Parathyroid adenoma (tissue), 2 donors: ENCODE measurements at regions not wholly inside any gene's neighbourhood (a gene's known extent, or its start where the extent isn't known, plus 50 kb on each side); places are given as distances from the start of the nearest gene placed in this dataset.

Experiments used
- H2AFZ ChIP-seq: fragments of 300-600 bp; sonication (generic); one replicate; pipeline ENCODE4 v1.7.0; 2017; ENCODE audit warnings: antibody characterized with exemption, mild to moderate bottlenecking
- H3K27ac ChIP-seq: fragments of 300-600 bp; sonication (generic); one replicate; pipeline ENCODE4 v1.7.0; 2017
- H3K27me3 ChIP-seq: fragments of 300-600 bp; sonication (generic); one replicate; pipeline ENCODE4 v1.7.0; 2017; ENCODE audit warnings: low read length; ENCODE audit not compliant: control insufficient read depth, insufficient read depth
- H3K36me3 ChIP-seq: fragments of 300-600 bp; sonication (generic); one replicate; pipeline ENCODE4 v1.7.0; 2017; ENCODE audit warnings: low read length; ENCODE audit not compliant: control insufficient read depth, insufficient read depth
- H3K4me1 ChIP-seq: fragments of 300-600 bp; sonication (generic); one replicate; pipeline ENCODE4 v1.7.0; 2017; ENCODE audit warnings: control low read depth
- H3K4me2 ChIP-seq: fragments of 300-600 bp; sonication (generic); one replicate; pipeline ENCODE4 v1.7.0; 2017; ENCODE audit warnings: low read length
- H3K4me3 ChIP-seq: fragments of 300-600 bp; sonication (generic); one replicate; pipeline ENCODE4 v1.7.0; 2017; ENCODE audit warnings: low read depth, low read length
- H3K79me2 ChIP-seq: fragments of 300-600 bp; sonication (generic); one replicate; pipeline ENCODE4 v1.7.0; 2017; ENCODE audit warnings: control low read depth
- H3K9ac ChIP-seq: fragments of 300-600 bp; sonication (generic); one replicate; pipeline ENCODE4 v1.7.0; 2017; ENCODE audit warnings: mild to moderate bottlenecking
- H3K9me3 ChIP-seq: fragments of 300-600 bp; sonication (generic); one replicate; pipeline ENCODE4 v1.7.0; 2017; ENCODE audit warnings: low read length; ENCODE audit not compliant: control insufficient read depth
- TF ChIP-seq, protein P1 (sequence below): fragments of 300-600 bp; sonication (generic); IDR thresholded peaks from one replicate; pipeline ENCODE4 v1.7.0; 2017; ENCODE audit warnings: antibody characterized with exemption, mild to moderate bottlenecking
- donor health status: primary hyperparathyroidism.

DNA sequence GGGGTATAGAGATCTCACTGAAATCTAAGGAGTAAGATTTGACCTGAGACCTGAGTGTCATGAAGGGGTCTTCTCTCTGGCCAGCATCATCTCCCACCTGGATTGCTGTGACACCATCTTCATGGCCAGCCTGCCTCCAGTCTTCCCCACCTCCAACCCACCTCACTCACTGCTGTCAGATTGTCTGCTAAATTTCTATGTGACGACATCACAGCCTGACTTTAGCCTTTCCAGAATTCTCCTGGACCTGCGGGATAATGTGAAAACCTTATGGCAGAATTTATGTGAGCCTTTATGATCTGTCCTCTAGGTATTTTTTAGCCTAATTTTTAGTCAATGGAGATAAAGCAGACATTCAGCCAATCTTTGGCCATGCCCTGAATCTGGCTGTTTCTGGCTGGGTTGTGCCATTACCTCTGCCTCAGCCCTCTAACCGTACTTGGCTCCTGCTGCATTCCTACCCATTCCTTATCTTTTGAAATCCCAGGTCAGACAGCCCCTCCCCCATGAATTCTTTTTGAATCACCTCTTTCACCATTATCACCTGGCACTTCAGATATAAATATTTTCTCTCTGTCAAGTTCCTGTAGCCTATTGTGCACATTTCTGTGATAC is 66.4 kb upstream of the MMADHC start:
- no peaks in the 10 kb centered on the region for H3K9me3 ChIP-seq
- no peaks in the 10 kb centered on the region for H3K79me2 ChIP-seq
- no peaks in the 10 kb centered on the region for H3K4me1 ChIP-seq
- TF ChIP-seq, protein P1, sequence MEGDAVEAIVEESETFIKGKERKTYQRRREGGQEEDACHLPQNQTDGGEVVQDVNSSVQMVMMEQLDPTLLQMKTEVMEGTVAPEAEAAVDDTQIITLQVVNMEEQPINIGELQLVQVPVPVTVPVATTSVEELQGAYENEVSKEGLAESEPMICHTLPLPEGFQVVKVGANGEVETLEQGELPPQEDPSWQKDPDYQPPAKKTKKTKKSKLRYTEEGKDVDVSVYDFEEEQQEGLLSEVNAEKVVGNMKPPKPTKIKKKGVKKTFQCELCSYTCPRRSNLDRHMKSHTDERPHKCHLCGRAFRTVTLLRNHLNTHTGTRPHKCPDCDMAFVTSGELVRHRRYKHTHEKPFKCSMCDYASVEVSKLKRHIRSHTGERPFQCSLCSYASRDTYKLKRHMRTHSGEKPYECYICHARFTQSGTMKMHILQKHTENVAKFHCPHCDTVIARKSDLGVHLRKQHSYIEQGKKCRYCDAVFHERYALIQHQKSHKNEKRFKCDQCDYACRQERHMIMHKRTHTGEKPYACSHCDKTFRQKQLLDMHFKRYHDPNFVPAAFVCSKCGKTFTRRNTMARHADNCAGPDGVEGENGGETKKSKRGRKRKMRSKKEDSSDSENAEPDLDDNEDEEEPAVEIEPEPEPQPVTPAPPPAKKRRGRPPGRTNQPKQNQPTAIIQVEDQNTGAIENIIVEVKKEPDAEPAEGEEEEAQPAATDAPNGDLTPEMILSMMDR = no peak
- no peaks in the 10 kb centered on the region for H3K36me3 ChIP-seq
- no peak overlapping the region for H3K4me2 ChIP-seq
- no peak overlapping the region for H3K9ac ChIP-seq
- no peak overlapping the region for H3K4me3 ChIP-seq
- H3K27ac ChIP-seq = no peak overlapping the region
- no peaks in the 10 kb centered on the region for H3K27me3 ChIP-seq
- no peak overlapping the region for H2AFZ ChIP-seq

DNA sequence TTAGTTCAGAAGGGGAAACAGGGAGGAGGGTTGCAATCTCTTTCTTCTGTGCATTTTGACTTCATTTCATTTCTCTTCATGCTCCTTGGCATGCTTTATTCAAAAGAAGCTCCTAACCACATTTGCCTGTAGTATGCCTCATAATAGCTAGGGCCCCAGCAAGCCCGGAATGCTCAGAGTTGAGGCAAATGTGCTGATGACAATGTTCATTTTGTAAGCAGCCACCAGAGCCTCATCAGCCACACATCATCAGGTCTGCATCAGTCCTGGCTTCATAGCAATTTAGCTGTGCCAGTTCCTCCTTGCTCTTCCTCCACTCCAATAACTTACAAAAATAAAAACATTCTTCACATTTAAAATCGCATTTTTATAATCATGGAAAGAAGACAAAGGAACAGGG is 65.4 kb upstream of the MMADHC start:
- Histone ChIP-seq H3K4me3 (no peak overlapping the region), H3K36me3 (no peaks in the 10 kb centered on the region), H3K4me1 (no peaks in the 10 kb centered on the region), H3K27ac (no peak overlapping the region), H3K9me3 (no peaks in the 10 kb centered on the region), H3K4me2 (no peak overlapping the region), H3K79me2 (no peaks in the 10 kb centered on the region), H3K9ac (no peak overlapping the region), H3K27me3 (no peaks in the 10 kb centered on the region), H2AFZ (no peak overlapping the region)
- TF ChIP-seq, protein P1 = no peak

DNA sequence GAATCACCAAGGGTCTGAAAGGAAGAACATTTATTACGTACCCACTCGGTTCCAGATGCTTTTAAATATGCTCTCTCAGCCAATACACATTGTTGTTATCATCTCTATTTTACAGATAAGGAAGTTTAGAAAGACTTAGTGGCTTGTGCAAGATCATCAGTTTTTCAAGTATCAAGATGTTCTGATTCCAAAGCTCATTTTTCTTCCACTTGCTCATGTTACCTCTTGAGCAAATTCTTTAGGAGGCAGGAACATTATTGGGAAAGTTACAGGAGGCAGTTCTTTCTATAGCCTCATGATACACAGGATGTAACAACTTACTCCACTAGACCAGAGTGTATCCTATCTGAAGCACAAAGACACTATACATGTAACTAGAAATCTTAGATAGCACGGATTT is 65.0 kb upstream of the MMADHC start:
- H3K36me3 ChIP-seq = no peaks in the 10 kb centered on the region
- H3K4me2 ChIP-seq = no peak overlapping the region
- no peak overlapping the region for H2AFZ ChIP-seq
- no peaks in the 10 kb centered on the region for H3K4me1 ChIP-seq
- no peak overlapping the region for H3K27ac ChIP-seq
- H3K9ac ChIP-seq = no peak overlapping the region
- TF ChIP-seq, protein P1 = no peak
- no peaks in the 10 kb centered on the region for H3K79me2 ChIP-seq
- H3K4me3 ChIP-seq = no peak overlapping the region
- no peaks in the 10 kb centered on the region for H3K9me3 ChIP-seq
- H3K27me3 ChIP-seq = no peaks in the 10 kb centered on the region

DNA sequence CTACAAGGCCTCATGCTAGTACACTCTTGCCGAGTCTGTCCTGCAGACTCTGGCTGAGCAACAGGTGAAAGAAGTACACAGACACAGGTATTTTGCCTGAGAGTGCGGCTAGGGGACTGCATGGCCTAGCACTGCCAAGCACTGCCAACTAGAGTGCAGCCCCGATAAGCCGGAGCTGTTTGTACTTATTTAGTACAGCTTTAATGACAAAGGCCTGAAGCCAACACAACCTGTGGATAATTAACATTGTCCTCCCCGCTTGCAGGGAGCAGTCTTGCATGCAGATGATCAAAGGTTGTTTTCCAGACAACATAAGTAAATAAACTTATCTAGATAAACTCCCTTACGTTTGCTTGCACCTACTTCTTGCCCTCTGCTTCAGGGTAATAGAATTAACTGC is 63.7 kb upstream of the MMADHC start:
- Histone ChIP-seq H3K36me3 (no peaks in the 10 kb centered on the region), H3K27me3 (no peaks in the 10 kb centered on the region), H3K4me1 (no peaks in the 10 kb centered on the region), H3K79me2 (no peaks in the 10 kb centered on the region), H3K9me3 (no peaks in the 10 kb centered on the region), H3K4me2 (no peak overlapping the region), H3K9ac (no peak overlapping the region), H2AFZ (no peak overlapping the region), H3K4me3 (no peak overlapping the region), H3K27ac (no peak overlapping the region)
- TF ChIP-seq, protein P1 = no peak

DNA sequence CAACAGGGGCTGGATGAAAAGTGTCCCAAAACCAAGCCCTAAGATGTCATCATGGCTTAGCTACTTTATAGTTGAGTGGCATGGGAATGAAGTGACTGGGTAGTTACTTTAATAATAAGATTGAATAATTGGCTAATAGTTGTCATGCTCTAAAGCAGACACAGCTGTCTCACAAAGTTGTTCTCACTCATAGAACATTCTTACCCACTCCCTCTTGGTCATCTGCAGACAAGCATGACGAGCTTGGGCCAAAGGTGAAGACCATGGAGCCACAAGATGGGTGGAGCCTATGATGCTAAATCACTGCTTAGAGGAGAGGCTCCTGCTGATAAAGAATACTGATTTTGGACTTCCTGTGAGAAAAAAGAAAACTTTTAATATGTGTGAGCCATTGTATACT is 62.4 kb upstream of the MMADHC start:
- Histone ChIP-seq H3K27me3 (no peaks in the 10 kb centered on the region), H3K9ac (no peak overlapping the region), H3K4me2 (no peak overlapping the region), H3K27ac (no peak overlapping the region), H3K4me1 (no peaks in the 10 kb centered on the region), H3K9me3 (no peaks in the 10 kb centered on the region), H2AFZ (no peak overlapping the region), H3K4me3 (no peak overlapping the region), H3K79me2 (no peaks in the 10 kb centered on the region), H3K36me3 (no peaks in the 10 kb centered on the region)
- TF ChIP-seq, protein P1 = no peak
